ENCODE measurements at regions not wholly inside any gene's neighbourhood (a gene's known extent, or its start where the extent isn't known, plus 50 kb on each side); places are given as distances from the start of the nearest gene placed in this dataset.

DNA sequence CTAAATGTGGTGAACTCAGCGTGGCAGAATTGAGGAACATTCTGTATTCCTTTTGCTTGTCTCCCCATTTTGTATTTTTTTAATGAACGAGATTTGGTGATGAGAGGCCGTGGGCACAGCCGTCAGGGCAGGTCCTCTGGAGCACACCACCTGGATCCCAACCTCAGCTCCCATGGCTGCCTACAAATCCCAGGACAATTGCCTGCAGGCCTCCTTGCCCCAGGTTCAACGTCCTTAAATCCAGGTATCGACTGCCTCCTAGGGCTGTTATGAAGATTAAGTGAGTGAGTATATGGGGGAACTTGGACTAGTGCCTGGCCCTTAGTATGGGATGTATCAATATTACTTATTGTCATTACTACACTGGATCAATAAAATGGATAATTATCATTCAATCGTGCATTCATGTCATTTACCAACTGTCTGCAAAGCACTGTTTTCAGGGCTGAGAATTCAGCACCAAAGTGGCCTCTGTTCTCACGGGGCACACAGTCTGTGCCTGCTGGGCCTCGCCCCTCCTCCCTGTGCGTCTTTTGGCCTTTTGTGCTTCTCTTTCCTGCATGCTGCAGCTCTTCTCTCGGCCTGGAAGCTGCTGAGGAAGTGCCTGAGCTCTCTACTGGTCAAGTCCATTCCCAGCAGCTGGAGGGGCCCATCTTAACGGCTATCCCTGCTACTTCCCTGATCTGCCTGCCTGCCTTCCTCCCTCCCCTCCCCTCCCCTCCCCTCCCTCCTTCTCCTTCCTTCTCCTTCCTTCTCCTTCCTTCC lies 1343.7 kb downstream of the BRD1 start:
- TF ChIP-seq KLF7 (tag by site-specific recombination; IDR thresholded peaks at IDR 0.05; ENCODE audit: borderline replicate concordance): no peak
- TF ChIP-seq, protein P1, sequence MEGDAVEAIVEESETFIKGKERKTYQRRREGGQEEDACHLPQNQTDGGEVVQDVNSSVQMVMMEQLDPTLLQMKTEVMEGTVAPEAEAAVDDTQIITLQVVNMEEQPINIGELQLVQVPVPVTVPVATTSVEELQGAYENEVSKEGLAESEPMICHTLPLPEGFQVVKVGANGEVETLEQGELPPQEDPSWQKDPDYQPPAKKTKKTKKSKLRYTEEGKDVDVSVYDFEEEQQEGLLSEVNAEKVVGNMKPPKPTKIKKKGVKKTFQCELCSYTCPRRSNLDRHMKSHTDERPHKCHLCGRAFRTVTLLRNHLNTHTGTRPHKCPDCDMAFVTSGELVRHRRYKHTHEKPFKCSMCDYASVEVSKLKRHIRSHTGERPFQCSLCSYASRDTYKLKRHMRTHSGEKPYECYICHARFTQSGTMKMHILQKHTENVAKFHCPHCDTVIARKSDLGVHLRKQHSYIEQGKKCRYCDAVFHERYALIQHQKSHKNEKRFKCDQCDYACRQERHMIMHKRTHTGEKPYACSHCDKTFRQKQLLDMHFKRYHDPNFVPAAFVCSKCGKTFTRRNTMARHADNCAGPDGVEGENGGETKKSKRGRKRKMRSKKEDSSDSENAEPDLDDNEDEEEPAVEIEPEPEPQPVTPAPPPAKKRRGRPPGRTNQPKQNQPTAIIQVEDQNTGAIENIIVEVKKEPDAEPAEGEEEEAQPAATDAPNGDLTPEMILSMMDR (tag by site-specific recombination; IDR thresholded peaks at IDR 0.05): no peak
- no peak for TF ChIP-seq ZNF501 (tag by site-specific recombination; IDR thresholded peaks at IDR 0.05)
- no peak for TF ChIP-seq ZBTB21 (tag by site-specific recombination; IDR thresholded peaks at IDR 0.05)
- TF ChIP-seq, protein P2, sequence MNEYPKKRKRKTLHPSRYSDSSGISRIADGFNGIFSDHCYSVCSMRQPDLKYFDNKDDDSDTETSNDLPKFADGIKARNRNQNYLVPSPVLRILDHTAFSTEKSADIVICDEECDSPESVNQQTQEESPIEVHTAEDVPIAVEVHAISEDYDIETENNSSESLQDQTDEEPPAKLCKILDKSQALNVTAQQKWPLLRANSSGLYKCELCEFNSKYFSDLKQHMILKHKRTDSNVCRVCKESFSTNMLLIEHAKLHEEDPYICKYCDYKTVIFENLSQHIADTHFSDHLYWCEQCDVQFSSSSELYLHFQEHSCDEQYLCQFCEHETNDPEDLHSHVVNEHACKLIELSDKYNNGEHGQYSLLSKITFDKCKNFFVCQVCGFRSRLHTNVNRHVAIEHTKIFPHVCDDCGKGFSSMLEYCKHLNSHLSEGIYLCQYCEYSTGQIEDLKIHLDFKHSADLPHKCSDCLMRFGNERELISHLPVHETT (tag by site-specific recombination; IDR thresholded peaks at IDR 0.05): no peak
- no peak for TF ChIP-seq ZEB2 (tag by site-specific recombination; IDR thresholded peaks at IDR 0.05)
